RCC 7860 (cell line): ENCODE measurements at regions not wholly inside any gene's neighbourhood (a gene's known extent, or its start where the extent isn't known, plus 50 kb on each side); places are given as distances from the start of the nearest gene placed in this dataset.

ENCODE experiments used
- DNase-seq: peaks from one replicate; pipeline ENCODE4 v3.0.0-alpha.2; 2015; ENCODE audit warnings: low spot score
- FAIRE-seq: peaks from 2 replicates; lab custom pipeline; 2012; peaks lifted over from hg19 to GRCh38; lab: Jason Lieb, UNC

- no peak for FAIRE-seq
- no peak for DNase-seq
Observed at GRCh38 chr3:113094337-113095221, 103.8 kb downstream of the GTPBP8 start.

GRCh38 chr3:113096188-113096892, 105.6 kb downstream of the GTPBP8 start:
- FAIRE-seq (no peak), DNase-seq (no peak)

- FAIRE-seq (peak; percentile 97), DNase-seq (peak; percentile 95)
Observed at GRCh38 chr3:113097960-113098447, 107.2 kb downstream of the GTPBP8 start.

DNA sequence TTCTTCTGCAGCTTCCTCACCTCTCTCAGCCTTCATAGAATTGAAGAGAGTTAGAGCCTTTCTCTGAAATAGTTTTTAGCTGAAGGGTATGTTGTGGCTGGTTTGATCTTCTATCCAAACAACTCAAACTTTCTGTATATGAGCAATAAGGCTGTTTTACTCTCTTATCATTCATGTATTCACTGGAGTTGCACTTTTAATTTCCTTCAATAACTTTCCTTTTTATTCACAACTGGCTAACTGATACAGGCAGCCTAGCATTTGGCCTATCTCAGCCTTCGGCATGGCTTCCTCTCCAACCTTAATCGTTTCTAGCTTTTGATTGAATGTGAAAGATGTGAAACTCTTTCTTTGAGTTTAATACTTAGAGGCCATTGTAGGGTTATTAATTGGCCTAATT, 109.3 kb downstream of the GTPBP8 start:
- no peak for DNase-seq
- FAIRE-seq: no peak

DNA sequence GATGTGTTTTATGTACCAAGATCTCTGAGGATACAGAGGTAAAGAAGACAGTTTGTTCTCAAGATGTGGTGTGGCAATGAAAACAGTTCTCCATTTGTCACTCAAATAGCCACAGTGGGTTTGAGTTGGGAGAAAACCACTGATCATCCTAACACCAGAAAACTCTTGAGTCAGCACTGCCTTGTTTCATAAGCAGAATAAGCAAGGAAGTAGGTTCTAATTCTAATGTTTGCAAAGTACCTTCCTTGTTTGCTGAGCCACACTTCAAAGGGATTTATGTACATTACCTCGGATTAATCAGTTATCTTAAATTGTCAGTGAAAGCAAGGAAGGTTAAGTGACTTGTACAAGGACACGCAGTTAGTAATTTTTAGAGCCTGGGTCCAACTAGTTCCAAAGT, 107.8 kb upstream of the BOC start:
- FAIRE-seq (no peak), DNase-seq (no peak)

- no peak for FAIRE-seq
- no peak for DNase-seq
Observed at GRCh38 chr3:113104357-113105092, 106.8 kb upstream of the BOC start.

DNA sequence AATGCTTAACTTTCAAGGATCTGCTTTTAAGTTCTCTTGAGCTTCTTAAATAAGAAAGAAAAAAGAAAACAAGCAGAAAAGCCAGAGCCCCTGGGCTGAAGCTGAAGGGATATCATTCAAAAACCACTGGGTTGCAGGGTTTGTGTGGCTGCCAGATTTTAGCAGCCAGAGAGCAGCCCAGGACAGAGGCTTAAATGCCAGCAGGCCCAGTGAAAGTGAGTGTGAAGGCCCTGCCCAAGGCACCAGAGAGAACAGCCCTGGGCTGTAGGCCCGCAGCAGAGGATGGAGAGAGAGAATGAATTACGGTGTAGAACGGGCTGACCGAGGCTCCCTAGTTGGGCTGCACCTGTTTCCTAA, 106.3 kb upstream of the BOC start:
- no peak for DNase-seq
- no peak for FAIRE-seq

- FAIRE-seq (no peak), DNase-seq (no peak)
Observed at GRCh38 chr3:113105966-113106660, 105.2 kb upstream of the BOC start.

DNA sequence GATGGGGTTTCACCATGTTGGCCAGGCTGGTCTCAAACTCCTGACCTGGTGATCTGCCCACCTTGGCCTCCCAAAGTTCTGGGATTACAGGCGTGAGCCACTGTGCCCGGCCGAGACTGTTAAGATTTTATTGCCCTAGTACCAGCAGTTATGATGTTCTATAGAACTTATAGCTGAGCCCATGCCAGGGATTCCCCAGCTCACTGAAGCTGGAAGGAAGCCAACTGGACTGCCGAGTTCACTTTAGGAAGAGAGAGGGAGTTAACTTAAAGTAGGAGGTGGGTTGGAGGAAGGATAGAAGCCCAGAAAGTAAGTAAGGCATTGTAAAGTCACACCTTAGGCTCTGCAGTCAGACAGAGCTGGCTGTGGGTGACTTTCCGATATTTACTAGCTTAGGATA, 101.1 kb upstream of the BOC start:
- no peak for FAIRE-seq

GRCh38 chr3:113111011-113111707, 100.2 kb upstream of the BOC start:
- DNase-seq (no peak), FAIRE-seq (no peak)

More for the DNA sequence above, 101.1 kb upstream of the BOC start:
- no peak for DNase-seq

DNA sequence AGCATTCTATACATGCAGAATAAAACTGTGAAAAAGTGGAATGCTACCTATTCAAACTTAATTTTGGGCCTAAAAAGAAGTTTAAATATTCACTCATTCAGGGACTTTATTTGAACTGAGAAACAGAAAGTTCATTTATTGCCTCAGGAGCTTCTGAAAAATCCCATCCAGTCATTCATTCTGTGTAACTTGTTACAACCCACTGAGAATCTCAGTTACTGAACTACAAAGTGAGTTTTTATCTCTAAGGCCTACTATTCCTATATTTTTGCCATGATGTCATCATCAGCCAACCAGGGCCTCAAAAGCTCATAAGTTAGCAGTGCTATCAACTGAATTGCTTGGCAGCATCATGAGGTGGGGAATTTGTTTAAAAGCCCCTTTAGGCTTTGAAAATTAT, 98.0 kb upstream of the BOC start:
- no peak for FAIRE-seq
- DNase-seq: no peak

DNA sequence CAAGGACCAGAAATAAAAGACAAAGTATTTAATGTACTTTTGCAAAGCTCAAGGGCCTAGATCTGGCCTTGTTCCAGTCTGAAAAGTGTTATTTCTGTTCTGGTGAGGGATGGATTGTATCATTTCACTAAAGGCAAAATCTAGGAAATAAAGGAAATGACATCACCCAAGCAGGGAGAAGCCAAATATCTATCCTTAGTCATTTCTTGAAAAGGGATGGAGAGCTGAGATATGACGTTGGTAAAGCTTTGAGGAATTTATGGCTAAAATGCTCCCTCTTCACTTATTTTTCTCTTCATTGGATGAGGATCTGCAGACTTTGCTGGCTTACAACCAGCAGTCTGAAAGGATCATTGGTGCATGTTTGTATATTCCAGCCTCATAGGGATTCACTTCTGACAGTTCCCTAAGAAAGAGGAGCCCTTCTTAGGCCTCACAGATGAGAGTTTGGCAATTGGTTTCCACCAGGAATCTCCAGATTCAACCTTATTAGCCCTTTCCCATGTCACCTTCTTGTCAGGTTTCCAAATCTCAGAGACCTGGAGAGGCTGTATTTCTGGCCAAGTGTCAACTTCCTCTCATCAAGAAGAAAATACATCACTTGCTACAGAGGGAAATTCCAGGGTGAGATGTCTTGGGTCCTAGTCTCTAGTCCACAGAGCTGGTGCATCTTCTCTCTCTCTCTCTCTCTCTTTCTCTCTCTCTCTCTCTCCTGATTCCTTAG, 93.7 kb upstream of the BOC start:
- FAIRE-seq (no peak), DNase-seq (peak; percentile 15)

GRCh38 chr3:113118336-113118735, 93.0 kb upstream of the BOC start:
- no peak for FAIRE-seq

DNA sequence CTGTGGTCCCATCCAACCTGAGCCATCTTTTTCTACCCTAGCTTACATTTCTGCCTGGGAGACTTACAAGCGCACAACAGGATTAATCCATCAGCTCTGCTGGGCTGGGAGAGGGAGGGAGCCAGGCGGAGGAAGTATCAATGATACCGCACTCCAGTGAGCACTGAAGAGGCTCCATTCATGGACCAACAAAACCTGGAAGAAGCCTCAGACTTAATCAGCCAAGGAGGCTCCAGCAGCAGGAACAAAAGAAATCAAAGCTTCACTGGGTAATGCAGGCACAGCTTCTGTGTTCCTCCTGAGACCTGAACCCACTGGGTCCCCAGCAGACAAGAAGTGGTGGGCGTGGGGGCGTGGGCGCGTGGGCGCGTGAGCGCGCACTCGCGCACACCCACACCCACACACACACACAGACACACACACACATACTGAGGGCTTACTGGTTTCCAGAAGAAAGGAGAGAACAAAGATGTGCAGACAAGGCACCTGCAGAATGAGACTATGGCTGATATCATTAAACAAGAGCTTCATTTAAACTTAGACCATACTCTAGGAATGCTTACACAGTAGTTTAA, 87.0 kb upstream of the BOC start:
- FAIRE-seq: no peak
- no peak for DNase-seq

More at GRCh38 chr3:113118336-113118735, 93.0 kb upstream of the BOC start:
- DNase-seq: no peak

- DNase-seq: no peak
- no peak for FAIRE-seq
Observed at GRCh38 chr3:113125951-113126350, 85.4 kb upstream of the BOC start.

GRCh38 chr3:113128386-113129015, 82.9 kb upstream of the BOC start:
- FAIRE-seq (no peak), DNase-seq (peak; percentile 56)

- no peak for FAIRE-seq
- DNase-seq: no peak
Observed at GRCh38 chr3:113129168-113129567, 82.2 kb upstream of the BOC start.

GRCh38 chr3:113132571-113132996, 78.8 kb upstream of the BOC start:
- peak; percentile 64 for DNase-seq

GRCh38 chr3:113133140-113133539, 78.2 kb upstream of the BOC start:
- no peak for DNase-seq
- FAIRE-seq: no peak

More at GRCh38 chr3:113132571-113132996, 78.8 kb upstream of the BOC start:
- FAIRE-seq: peak; percentile 80
